H9 (cell line): ENCODE measurements at regions not wholly inside any gene's neighbourhood (a gene's known extent, or its start where the extent isn't known, plus 50 kb on each side); places are given as distances from the start of the nearest gene placed in this dataset.

Experiments used
- DNase-seq: peaks from one replicate; pipeline ENCODE4 v3.0.0-alpha.2; 2017
- H2AFZ ChIP-seq: one replicate; pipeline ENCODE4 v1.6.1; 2013; ENCODE audit warnings: mild to moderate bottlenecking, low read length, control low read depth, moderate library complexity
- H2AK5ac ChIP-seq: 2 replicates; pipeline ENCODE4 v1.6.1; 2013; ENCODE audit warnings: low read length, control low read depth, mixed read lengths; ENCODE audit not compliant: insufficient read length
- H2BK120ac ChIP-seq: one replicate; pipeline ENCODE4 v1.6.1; 2013; ENCODE audit warnings: low read depth, mild to moderate bottlenecking, low read length, control low read depth, inconsistent platforms; ENCODE audit not compliant: poor library complexity, severe bottlenecking
- H2BK12ac ChIP-seq: 2 replicates; pipeline ENCODE4 v1.6.1; 2013; ENCODE audit warnings: low read length, control low read depth, mixed read lengths, low read depth; ENCODE audit not compliant: insufficient read length
- H2BK15ac ChIP-seq: 2 replicates; pipeline ENCODE4 v1.6.1; 2013; ENCODE audit warnings: low read depth, low read length, control low read depth
- H2BK20ac ChIP-seq: one replicate; pipeline ENCODE4 v1.6.1; 2013; ENCODE audit warnings: low read depth, mild to moderate bottlenecking, low read length, control low read depth, inconsistent platforms; ENCODE audit not compliant: poor library complexity, severe bottlenecking
- H2BK5ac ChIP-seq: 2 replicates; pipeline ENCODE4 v1.6.1; 2013; ENCODE audit warnings: low read length, control low read depth, mixed read lengths; ENCODE audit not compliant: insufficient read length
- H3K14ac ChIP-seq: 2 replicates; pipeline ENCODE4 v1.6.1; 2013; ENCODE audit warnings: low read length, control low read depth; ENCODE audit not compliant: insufficient read depth
- H3K18ac ChIP-seq: 2 replicates; pipeline ENCODE4 v1.6.1; 2013; ENCODE audit warnings: low read depth, mild to moderate bottlenecking, mixed read lengths, low read length, control low read depth; ENCODE audit not compliant: insufficient read length
- H3K23ac ChIP-seq: 2 replicates; pipeline ENCODE4 v1.6.1; 2013; ENCODE audit warnings: low read length, control low read depth, mixed read lengths, low read depth; ENCODE audit not compliant: insufficient read length
- H3K23me2 ChIP-seq: 2 replicates; pipeline ENCODE4 v1.6.1; 2013; ENCODE audit warnings: low read depth, mild to moderate bottlenecking, mixed read lengths, low read length, control low read depth; ENCODE audit not compliant: insufficient read length, poor library complexity, severe bottlenecking
- H3K27ac ChIP-seq: 2 replicates; pipeline ENCODE4 v1.5.1; 2013; ENCODE audit warnings: low read length, control low read depth, mixed read lengths, low read depth; ENCODE audit not compliant: insufficient read length
- H3K27me3 ChIP-seq: 2 replicates; pipeline ENCODE4 v1.6.1; 2013; ENCODE audit warnings: low read length, control low read depth, inconsistent platforms; ENCODE audit not compliant: insufficient read depth
- H3K4ac ChIP-seq: 2 replicates; pipeline ENCODE4 v1.6.1; 2013; ENCODE audit warnings: low read depth, mild to moderate bottlenecking, control low read depth, inconsistent platforms, low read length, moderate library complexity
- H3K4me1 ChIP-seq: 2 replicates; pipeline ENCODE4 v1.6.1; 2013; ENCODE audit warnings: low read length, control low read depth, inconsistent platforms; ENCODE audit not compliant: insufficient read depth
- H3K4me2 ChIP-seq: 2 replicates; pipeline ENCODE4 v1.6.1; 2013; ENCODE audit warnings: low read length, control low read depth, mixed read lengths; ENCODE audit not compliant: insufficient read length, insufficient read depth
- H3K56ac ChIP-seq: 2 replicates; pipeline ENCODE4 v1.6.1; 2013; ENCODE audit warnings: low read depth, mild to moderate bottlenecking, mixed read lengths, low read length, control low read depth; ENCODE audit not compliant: insufficient read length
- H3K79me1 ChIP-seq: 2 replicates; pipeline ENCODE4 v1.6.1; 2013; ENCODE audit warnings: low read depth, mild to moderate bottlenecking, moderate library complexity, low read length, control low read depth, inconsistent platforms; ENCODE audit not compliant: insufficient read depth, poor library complexity, severe bottlenecking
- H3K79me2 ChIP-seq: 2 replicates; pipeline ENCODE4 v1.6.1; 2013; ENCODE audit warnings: low read length, control low read depth, inconsistent platforms; ENCODE audit not compliant: insufficient read depth
- H3K9ac ChIP-seq: 2 replicates; pipeline ENCODE4 v1.6.1; 2013; ENCODE audit warnings: low read length, control low read depth, mixed read lengths; ENCODE audit not compliant: insufficient read length; ENCODE audit errors: extremely low read depth
- H3K9me3 ChIP-seq: one replicate; pipeline ENCODE4 v1.6.1; 2013; ENCODE audit warnings: low read depth, low read length, inconsistent platforms; ENCODE audit not compliant: control insufficient read depth
- H3T11ph ChIP-seq: one replicate; pipeline ENCODE4 v1.6.1; 2013; ENCODE audit warnings: mild to moderate bottlenecking, low read length, control low read depth, inconsistent platforms
- H4K20me1 ChIP-seq: one replicate; pipeline ENCODE4 v1.6.1; 2013; ENCODE audit not compliant: control insufficient read depth, insufficient read length, insufficient read depth
- H4K5ac ChIP-seq: 2 replicates; pipeline ENCODE4 v1.6.1; 2013; ENCODE audit warnings: low read depth, mild to moderate bottlenecking, mixed read lengths, low read length, control low read depth; ENCODE audit not compliant: insufficient read length
- H4K8ac ChIP-seq: replicated peaks from 2 replicates; pipeline ENCODE4 v1.6.1; 2013; ENCODE audit warnings: low read length, control low read depth, mixed read lengths, low read depth; ENCODE audit not compliant: insufficient read length
- H4K91ac ChIP-seq: 2 replicates; pipeline ENCODE4 v1.6.1; 2013; ENCODE audit warnings: low read depth, mild to moderate bottlenecking, moderate library complexity, mixed read lengths, low read length, control low read depth; ENCODE audit not compliant: insufficient read length
- H3K27ac Mint-ChIP-seq, 3 experiments: 2 replicates in 2 of 3; 3 replicates in 1 of 3; pipeline ENCODE4 v1.8.0; 2020 to 2021; ENCODE audit warnings: mixed read lengths in 3 of 3, mild to moderate bottlenecking in 1 of 3, moderate library complexity in 1 of 3
- H3K27me3 Mint-ChIP-seq: 2 replicates; pipeline ENCODE4 v1.8.0; 2021; ENCODE audit warnings: low read depth, mild to moderate bottlenecking, moderate library complexity, mixed read lengths
- H3K36me3 Mint-ChIP-seq, 3 experiments: 2 replicates in 2 of 3; 3 replicates in 1 of 3; pipeline ENCODE4 v1.8.0; 2020 to 2021; ENCODE audit warnings: low read depth in 3 of 3, mixed read lengths in 3 of 3; ENCODE audit not compliant: insufficient read depth in 1 of 3
- H3K4me1 Mint-ChIP-seq, 2 experiments: 2 replicates each; pipeline ENCODE4 v1.8.0; 2020; ENCODE audit warnings: mixed read lengths in 2 of 2
- H3K4me3 Mint-ChIP-seq, 2 experiments: 2 replicates in 1 of 2; 3 replicates in 1 of 2; pipeline ENCODE4 v1.8.0; 2020 to 2021; ENCODE audit warnings: mild to moderate bottlenecking in 2 of 2, mixed read lengths in 2 of 2, moderate library complexity in 1 of 2
- H3K9me3 Mint-ChIP-seq, 2 experiments: 2 replicates in 1 of 2; 3 replicates in 1 of 2; pipeline ENCODE4 v1.8.0; 2020; ENCODE audit warnings: mild to moderate bottlenecking in 2 of 2, mixed read lengths in 2 of 2, moderate library complexity in 1 of 2
- CTCF ChIP-seq: fragments of 200-600 bp; sonication (generic); conservative IDR thresholded peaks from 3 replicates; pipeline ENCODE4 v1.8.0; 2021; ENCODE audit warnings: antibody characterized with exemption, mild to moderate bottlenecking
- WGBS: extraction: QIAGEN DNeasy Blood & Tissue Kit; methylation state at CpG from one replicate; pipeline ENCODE4 v1.1.7; 2013; ENCODE audit warnings: missing lambda C conversion rate, low lambda C conversion rate, mixed read lengths; ENCODE audit not compliant: insufficient read length; ENCODE audit errors: extremely low coverage; 5-methylcytosine and 5-hydroxymethylcytosine counted together

DNA sequence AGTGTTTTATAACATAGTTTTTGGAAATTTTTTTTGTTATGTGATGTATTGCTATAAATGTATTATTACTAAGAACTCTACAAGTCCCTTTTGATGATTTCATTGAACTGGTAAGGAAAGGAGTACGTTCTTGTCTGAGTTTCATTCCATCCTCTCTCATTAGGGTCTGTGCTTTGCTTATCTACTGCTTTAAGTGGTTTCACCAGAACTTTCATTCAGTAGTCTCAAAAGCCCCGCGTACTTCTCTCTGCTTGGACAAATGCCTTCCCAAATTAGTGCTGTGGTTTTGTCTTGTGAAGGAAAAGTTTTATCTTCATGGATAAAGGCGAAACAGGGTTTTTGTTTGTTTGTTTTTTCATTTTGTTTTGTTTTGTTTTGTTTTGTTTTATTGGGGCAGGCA lies 469.8 kb upstream of the WWC1 start:
- Histone ChIP-seq H3K18ac (no peak overlapping the region), H3K23ac (no peak overlapping the region), H4K20me1 (no peaks in the 10 kb centered on the region), H4K5ac (no peak overlapping the region), H2BK15ac (no peak overlapping the region), H2BK20ac (no peak overlapping the region), H3K56ac (no peak overlapping the region), H3T11ph (no peak overlapping the region), H2BK5ac (no peak overlapping the region), H3K4me1 (peaks cover 2% of the 10 kb centered on the region; the same call in 1 of the 2 replicates), H2AFZ (no peak overlapping the region), H3K9me3 (no peaks in the 10 kb centered on the region), H3K79me1 (no peaks in the 10 kb centered on the region), H2BK12ac (no peak overlapping the region), H3K4ac (no peak overlapping the region), H4K91ac (no peak overlapping the region), H2AK5ac (no peak overlapping the region), H3K79me2 (no peaks in the 10 kb centered on the region), H3K23me2 (no peaks in the 10 kb centered on the region), H3K4me2 (no peak overlapping the region), H4K8ac (no peak overlapping the region), H3K27me3 (no peaks in the 10 kb centered on the region), H3K14ac (no peak overlapping the region), H3K9ac (no peak overlapping the region), H2BK120ac (no peak overlapping the region), H3K27ac (no peak overlapping the region)
- peaks cover 0 to 4% of the 10 kb centered on the region in 2 experiments; a peak in 1 of 5 replicates for H3K9me3 Mint-ChIP-seq
- no peak for DNase-seq
- H3K4me3 Mint-ChIP-seq, result no peak overlapping the region
- no peaks in the 10 kb centered on the region for H3K27me3 Mint-ChIP-seq
- no CpG with 5 or more reads among the region's 4 CpGs for WGBS
- H3K4me1 Mint-ChIP-seq, result peaks cover 10% of the 10 kb centered on the region in 2 experiments
- no peak for TF ChIP-seq CTCF
- H3K36me3 Mint-ChIP-seq, result peaks cover 0 to 2% (median 0%) of the 10 kb centered on the region in 3 experiments; a peak in 3 of 7 replicates
- H3K27ac Mint-ChIP-seq, result no peak overlapping the region
